NCI-H446 treated with DMSO at 0.1 percent for 48 hours (cell line): ENCODE measurements at regions not wholly inside any gene's neighbourhood (a gene's known extent, or its start where the extent isn't known, plus 50 kb on each side); places are given as distances from the start of the nearest gene placed in this dataset.
"Not testable (repeated sequence)": the region's sequence is repeated elsewhere in the genome, so short reads cannot be mapped to it uniquely, and the experiment has no call there.

Experiments used
- DNase-seq: peaks from one replicate; lab custom pipeline; 2025; lab: John Stamatoyannopoulos, UW

- no peak for DNase-seq
Measured at GRCh38 chr13:91212231-91212630, 135.3 kb upstream of the MIR17HG start.

DNA sequence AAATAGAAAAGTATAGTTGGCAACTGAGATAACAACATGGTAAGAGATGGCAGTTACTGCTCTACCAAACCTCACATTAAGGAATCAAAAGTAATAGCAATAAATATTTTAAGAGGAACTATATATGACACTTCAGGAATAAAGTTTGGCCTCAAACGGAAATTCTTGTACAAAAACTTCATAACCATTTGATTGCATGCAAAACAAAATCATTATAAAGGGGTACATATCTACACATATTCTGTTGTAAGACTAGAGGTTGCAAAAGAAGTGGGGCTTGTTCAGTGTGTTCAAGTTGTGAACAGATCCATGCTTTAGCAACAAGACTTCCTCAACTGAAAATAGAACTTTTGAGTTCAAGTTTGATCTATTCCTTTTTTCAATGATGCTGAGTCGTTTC lies 133.5 kb upstream of the MIR17HG start:
- DNase-seq: no peak

DNA sequence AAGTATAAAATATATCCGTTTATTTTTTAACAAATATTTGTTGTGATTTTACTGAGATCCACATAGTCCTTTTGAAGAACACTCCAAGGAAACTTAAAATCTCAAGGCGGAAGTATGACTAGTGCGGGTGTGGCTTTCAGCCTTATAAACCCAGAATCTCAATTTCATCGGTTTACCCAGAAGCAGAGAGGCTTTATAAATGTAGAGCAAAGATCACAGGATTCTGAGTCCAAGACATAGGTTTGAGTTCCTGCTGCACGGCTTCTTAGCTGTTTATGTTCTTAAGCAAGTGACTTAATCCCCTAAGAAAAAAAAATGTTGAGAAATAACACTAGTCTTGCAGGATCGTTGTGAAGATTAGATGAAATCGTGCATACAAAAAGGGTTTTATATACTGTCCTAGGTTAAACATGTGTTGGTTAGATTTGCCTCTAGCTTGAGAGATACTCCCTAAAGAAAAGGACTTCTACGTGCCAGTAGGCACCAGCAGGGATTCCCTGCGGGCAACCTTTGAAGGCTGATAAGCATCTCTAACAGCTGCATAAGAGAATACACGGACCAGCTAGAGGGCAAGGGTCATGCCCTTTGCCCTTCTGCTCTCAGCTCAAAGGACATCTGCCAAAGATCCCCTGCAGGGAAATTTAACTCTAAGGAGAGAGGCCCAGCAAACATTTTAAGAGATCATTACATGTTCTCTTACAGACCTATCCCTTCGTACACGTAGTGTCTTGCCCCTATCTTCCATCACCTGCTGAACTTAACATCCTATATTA lies 130.4 kb upstream of the MIR17HG start:
- no peak for DNase-seq

DNA sequence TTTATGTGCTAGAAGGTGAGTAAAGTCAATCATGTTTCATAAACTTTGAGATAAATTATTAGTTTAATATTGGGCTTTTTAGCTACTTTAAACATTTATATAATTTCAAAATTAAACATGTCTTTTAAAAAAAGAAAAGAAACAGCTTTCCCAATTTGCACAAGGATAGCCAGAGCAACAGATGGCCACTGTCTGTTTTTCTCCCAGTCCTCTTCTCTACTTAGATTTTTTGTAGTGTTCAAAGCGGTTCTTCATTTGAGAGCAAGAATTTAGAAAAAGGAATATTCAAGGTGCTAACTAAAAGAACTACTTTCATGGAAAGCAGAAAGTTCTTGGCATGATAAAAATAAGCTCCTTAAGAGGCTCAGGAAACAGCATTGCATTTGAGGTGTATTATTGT lies 128.3 kb upstream of the MIR17HG start:
- no peak for DNase-seq

GRCh38 chr13:91220872-91221271 lies 126.6 kb upstream of the MIR17HG start:
- DNase-seq: no peak

- DNase-seq: no peak
Measured at GRCh38 chr13:91228108-91228507, 119.4 kb upstream of the MIR17HG start.

- no peak for DNase-seq
Measured at GRCh38 chr13:91228940-91229339, 118.5 kb upstream of the MIR17HG start.

DNA sequence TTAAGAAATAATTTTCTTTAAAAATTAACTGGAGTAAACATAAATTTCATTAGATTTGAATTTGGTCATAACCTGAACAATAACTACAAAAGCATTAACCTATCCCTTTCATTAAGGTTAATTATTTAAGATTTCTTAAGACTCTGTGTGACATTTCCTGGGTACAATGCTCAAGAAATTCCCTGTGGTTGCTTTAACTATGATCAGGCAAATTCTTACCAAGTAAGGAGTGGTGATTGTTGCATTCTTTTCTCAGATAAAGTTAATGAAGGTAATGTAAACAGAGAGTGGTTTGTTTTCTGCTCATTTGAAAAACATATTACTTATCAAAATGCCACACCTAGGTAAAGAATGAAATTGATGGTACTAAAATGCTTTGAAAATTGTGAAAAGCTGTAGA lies 114.8 kb upstream of the MIR17HG start:
- DNase-seq: no peak

GRCh38 chr13:91233291-91233690 lies 114.2 kb upstream of the MIR17HG start:
- no peak for DNase-seq

GRCh38 chr13:91236182-91236581 lies 111.3 kb upstream of the MIR17HG start:
- no peak for DNase-seq

DNA sequence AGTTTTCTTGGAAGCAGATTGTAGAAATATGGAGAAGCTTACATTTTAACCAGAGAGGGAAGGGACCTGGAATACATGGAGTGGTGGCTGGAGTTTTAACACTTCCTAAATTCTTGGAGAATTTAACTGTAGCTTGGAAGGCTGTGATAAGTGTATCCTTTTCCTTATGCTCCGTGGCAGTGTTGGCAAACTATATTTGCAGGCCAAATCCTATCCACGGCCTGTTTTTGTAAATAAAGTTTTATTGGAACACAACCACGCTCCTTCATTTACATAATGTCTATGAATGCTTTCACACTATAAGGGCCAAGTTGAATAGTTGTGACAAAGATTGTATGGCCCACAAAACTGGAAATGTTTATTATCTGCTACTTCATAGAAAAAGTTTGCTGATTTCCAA lies 110.6 kb upstream of the MIR17HG start:
- DNase-seq: no peak

GRCh38 chr13:91238036-91238435 lies 109.5 kb upstream of the MIR17HG start:
- DNase-seq: no peak

- DNase-seq: no peak
Measured at GRCh38 chr13:91240341-91240740, 107.1 kb upstream of the MIR17HG start.

GRCh38 chr13:91241221-91241933 lies 106.1 kb upstream of the MIR17HG start:
- DNase-seq: no peak

- no peak for DNase-seq
Measured at GRCh38 chr13:91242652-91243051, 104.8 kb upstream of the MIR17HG start.

DNA sequence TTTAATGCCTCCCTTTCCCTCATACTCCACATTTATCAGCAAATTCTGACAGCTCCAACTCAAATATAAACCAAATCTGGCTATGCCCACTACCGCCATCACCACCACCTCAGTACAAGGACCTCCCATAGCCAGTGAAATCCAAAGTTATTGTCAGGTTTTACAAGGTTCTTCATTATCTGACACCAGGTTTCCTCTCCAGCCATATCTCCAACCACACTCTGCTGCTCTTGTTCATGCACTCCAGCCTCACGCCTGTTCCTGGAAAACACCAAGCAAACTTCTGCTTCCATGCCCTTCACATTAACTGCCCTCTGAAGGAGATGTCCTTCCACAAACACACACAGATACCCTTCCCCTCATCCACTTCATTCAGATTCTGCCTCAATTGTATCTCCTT lies 102.2 kb upstream of the MIR17HG start:
- no peak for DNase-seq

DNA sequence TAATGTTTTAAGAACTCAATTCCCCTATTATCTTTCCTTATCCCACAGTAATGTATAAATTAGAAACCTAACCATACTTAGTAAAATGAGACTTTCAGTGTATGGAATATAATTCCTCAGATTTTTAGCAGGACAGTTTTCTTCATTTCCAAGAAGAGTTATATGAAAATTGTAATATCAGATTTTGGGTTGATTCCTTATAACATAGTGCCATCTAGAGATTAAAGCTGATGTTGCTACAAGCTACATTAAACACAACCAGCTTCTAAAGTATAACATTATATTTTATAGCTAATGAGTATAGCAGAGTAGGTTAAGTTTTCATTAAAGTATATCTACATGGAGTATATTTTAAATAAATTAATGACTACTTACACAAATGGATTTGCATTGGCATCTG lies 99.7 kb upstream of the MIR17HG start:
- no peak for DNase-seq

GRCh38 chr13:91248249-91248648 lies 99.2 kb upstream of the MIR17HG start:
- no peak for DNase-seq

- DNase-seq: no peak
Measured at GRCh38 chr13:91249370-91249769, 98.1 kb upstream of the MIR17HG start.

- DNase-seq: no peak
Measured at GRCh38 chr13:91249861-91250260, 97.6 kb upstream of the MIR17HG start.

- DNase-seq: not testable (repeated sequence)
Measured at GRCh38 chr13:91251573-91251972, 95.9 kb upstream of the MIR17HG start.

GRCh38 chr13:91264484-91264883 lies 83.0 kb upstream of the MIR17HG start:
- no peak for DNase-seq

DNA sequence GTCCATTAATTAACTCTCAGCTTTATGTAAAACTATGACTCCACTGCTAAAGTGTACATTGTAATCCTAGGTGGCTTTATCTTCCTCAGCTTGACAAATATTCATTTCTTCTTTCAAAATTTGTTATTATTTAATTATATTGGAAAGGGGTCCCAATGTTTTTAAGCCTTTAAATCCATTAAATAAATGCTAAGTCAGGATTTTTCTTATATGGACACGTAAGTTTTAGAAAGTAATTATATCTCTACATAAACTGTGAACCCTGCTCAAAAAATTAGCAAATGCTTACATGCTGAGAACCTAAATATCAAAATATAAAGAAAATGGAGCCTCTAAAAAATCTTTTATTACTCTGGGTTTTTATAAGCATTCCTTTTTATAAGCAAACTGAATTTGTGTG lies 78.2 kb upstream of the MIR17HG start:
- no peak for DNase-seq

GRCh38 chr13:91270031-91270430 lies 77.5 kb upstream of the MIR17HG start:
- DNase-seq: no peak
